Left ventricle myocardium inferior (tissue), 1 donor: ENCODE measurements at regions not wholly inside any gene's neighbourhood (a gene's known extent, or its start where the extent isn't known, plus 50 kb on each side); places are given as distances from the start of the nearest gene placed in this dataset.

ENCODE experiments used
- DNase-seq: peaks from one replicate; pipeline ENCODE4 v3.0.0-alpha.2; 2020
- H3K27ac ChIP-seq: fragments of 200-600 bp; replicated peaks from 2 replicates; pipeline ENCODE4 v1.8.0; 2021
- H3K27me3 ChIP-seq: fragments of 200-600 bp; 2 replicates; pipeline ENCODE4 v1.8.0; 2021; ENCODE audit warnings: low read depth
- H3K36me3 ChIP-seq: fragments of 200-600 bp; 2 replicates; pipeline ENCODE4 v1.8.0; 2021
- H3K4me1 ChIP-seq: fragments of 200-600 bp; 2 replicates; pipeline ENCODE4 v1.8.0; 2021
- H3K4me3 ChIP-seq: fragments of 200-600 bp; 2 replicates; pipeline ENCODE4 v1.8.0; 2021; ENCODE audit warnings: mild to moderate bottlenecking, moderate library complexity
- H3K9me3 ChIP-seq: fragments of 200-600 bp; replicated peaks from 2 replicates; pipeline ENCODE4 v1.8.0; 2021
- CTCF ChIP-seq: fragments of 200-600 bp; IDR thresholded peaks from 2 replicates; pipeline ENCODE4 v1.8.0; 2021; ENCODE audit warnings: antibody characterized with exemption, mild to moderate bottlenecking, borderline replicate concordance
- intact Hi-C: fragments of 100-400 bp; cut with micrococcal nuclease; formaldehyde crosslinking; loops from one replicate; pipeline ENCODE4 v1.11.0; 2022
- donor health status: DM: no; HTN: yes; CAD: no; lungs with severe emphysema.

DNA sequence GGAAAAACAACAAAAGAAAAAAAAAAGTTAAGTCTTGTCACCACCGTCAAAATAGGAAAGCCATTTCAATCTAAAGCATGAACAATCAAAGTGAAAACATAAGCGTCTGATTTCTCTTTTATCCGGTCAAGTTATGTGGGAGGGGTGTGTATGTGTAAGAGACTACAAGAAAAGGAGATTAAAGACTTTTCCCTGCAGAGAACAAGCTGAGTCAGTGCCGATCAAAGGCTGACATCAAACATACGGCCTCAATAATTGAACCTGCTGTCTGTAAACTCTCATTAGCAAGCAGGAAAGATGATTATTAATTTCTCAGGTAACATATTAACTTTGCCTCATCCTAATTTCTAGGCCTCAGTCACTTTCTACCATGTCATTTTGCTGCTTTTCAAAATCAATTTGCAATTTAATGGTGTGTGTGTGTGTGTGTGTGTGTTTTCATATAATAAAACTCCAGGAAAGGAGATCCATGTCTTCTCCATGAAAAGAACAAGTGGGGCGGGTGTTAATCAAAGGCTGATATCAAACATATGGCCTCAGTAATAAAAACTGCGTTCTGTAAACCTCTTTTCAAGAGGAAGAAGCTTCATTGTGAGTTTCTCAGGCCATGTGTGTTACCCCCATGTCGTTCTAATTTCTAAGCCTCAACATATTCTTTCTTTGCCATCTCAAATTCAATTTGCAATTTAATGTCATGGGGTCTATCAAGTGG is 649.1 kb upstream of the SORCS1 start:
- H3K4me3 ChIP-seq: no peak overlapping the region
- no peaks in the 10 kb centered on the region for H3K9me3 ChIP-seq
- no peak for DNase-seq
- H3K4me1 ChIP-seq: no peaks in the 10 kb centered on the region
- TF ChIP-seq CTCF: no peak
- no peak overlapping the region for H3K27ac ChIP-seq
- no peaks in the 10 kb centered on the region for H3K36me3 ChIP-seq
- intact Hi-C loops: no loop called here
- peaks cover 8% of the 10 kb centered on the region for H3K27me3 ChIP-seq

DNA sequence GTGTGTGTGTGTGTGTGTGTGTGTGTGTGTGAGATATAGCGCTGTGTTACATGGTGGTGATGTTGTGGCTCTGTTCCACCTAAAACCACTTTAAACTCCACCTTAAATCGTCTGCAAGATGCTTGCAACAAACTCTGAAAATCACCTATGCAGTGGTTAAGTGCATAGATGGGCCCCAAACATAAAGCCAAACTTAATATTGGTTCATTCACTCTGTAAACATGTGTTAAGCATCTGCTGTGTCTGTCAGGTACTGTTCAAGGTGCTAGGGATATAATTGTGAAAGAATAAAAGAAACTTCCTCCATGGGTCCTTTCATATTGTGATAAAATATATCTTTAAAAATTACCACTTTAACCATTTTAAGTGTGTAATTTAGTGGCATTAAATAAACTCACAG is 645.4 kb upstream of the SORCS1 start:
- no peak overlapping the region for H3K4me3 ChIP-seq

GRCh38 chr10:107807836-107808235 is 643.3 kb upstream of the SORCS1 start:
- no peak overlapping the region for H3K4me3 ChIP-seq
- no peak for DNase-seq
- no peaks in the 10 kb centered on the region for H3K9me3 ChIP-seq
- no peaks in the 10 kb centered on the region for H3K4me1 ChIP-seq
- intact Hi-C loops: no loop called here
- H3K36me3 ChIP-seq: no peaks in the 10 kb centered on the region
- no peaks in the 10 kb centered on the region for H3K27me3 ChIP-seq
- no peak for TF ChIP-seq CTCF
- no peak overlapping the region for H3K27ac ChIP-seq

More for the DNA sequence above, 645.4 kb upstream of the SORCS1 start:
- H3K36me3 ChIP-seq: no peaks in the 10 kb centered on the region
- H3K27ac ChIP-seq: no peak overlapping the region
- H3K4me1 ChIP-seq: no peaks in the 10 kb centered on the region
- H3K9me3 ChIP-seq: no peaks in the 10 kb centered on the region
- intact Hi-C loops: no loop called here
- no peak for DNase-seq
- TF ChIP-seq CTCF: no peak
- no peaks in the 10 kb centered on the region for H3K27me3 ChIP-seq

DNA sequence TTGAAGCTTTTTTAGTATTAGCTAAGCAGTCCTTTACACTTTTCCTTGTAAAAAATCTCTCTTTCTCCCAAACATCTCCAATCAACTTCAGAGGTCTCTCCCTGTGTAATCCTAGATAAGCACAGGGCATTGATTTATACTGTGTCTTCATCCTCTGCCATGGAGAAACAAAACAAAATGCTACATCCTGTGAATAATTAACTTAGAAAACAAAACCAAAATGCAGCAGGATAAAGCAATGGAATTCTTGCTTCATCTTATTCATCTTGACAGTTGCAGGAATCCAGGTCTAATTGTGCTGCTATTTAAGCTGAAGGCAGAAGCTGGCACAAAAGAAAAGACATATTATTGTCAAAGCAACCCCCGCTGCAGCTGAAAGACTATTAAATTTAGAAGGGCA is 641.5 kb upstream of the SORCS1 start:
- no peak overlapping the region for H3K4me3 ChIP-seq
- no peaks in the 10 kb centered on the region for H3K36me3 ChIP-seq
- TF ChIP-seq CTCF: no peak
- no peaks in the 10 kb centered on the region for H3K9me3 ChIP-seq
- DNase-seq: no peak
- no peak overlapping the region for H3K27ac ChIP-seq
- H3K27me3 ChIP-seq: peaks cover 6% of the 10 kb centered on the region
- intact Hi-C loops: no loop called here
- H3K4me1 ChIP-seq: no peaks in the 10 kb centered on the region

GRCh38 chr10:107803546-107803945 is 639.0 kb upstream of the SORCS1 start:
- intact Hi-C loops: no loop called here
- no peak for TF ChIP-seq CTCF
- H3K4me1 ChIP-seq: no peaks in the 10 kb centered on the region
- H3K27ac ChIP-seq: no peak overlapping the region
- H3K27me3 ChIP-seq: peaks cover 6% of the 10 kb centered on the region
- DNase-seq: no peak
- H3K9me3 ChIP-seq: no peaks in the 10 kb centered on the region
- H3K4me3 ChIP-seq: no peak overlapping the region
- H3K36me3 ChIP-seq: no peaks in the 10 kb centered on the region
